CD4-positive, alpha-beta T cell treated with Interleukin-21 for 1 hour (primary cell): ENCODE measurements at regions not wholly inside any gene's neighbourhood (a gene's known extent, or its start where the extent isn't known, plus 50 kb on each side); places are given as distances from the start of the nearest gene placed in this dataset.
"Not testable (repeated sequence)": the region's sequence is repeated elsewhere in the genome, so short reads cannot be mapped to it uniquely, and the experiment has no call there.

Experiments
- DNase-seq: peaks from one replicate; pipeline ENCODE4 v3.0.0-alpha.2; 2020

DNA sequence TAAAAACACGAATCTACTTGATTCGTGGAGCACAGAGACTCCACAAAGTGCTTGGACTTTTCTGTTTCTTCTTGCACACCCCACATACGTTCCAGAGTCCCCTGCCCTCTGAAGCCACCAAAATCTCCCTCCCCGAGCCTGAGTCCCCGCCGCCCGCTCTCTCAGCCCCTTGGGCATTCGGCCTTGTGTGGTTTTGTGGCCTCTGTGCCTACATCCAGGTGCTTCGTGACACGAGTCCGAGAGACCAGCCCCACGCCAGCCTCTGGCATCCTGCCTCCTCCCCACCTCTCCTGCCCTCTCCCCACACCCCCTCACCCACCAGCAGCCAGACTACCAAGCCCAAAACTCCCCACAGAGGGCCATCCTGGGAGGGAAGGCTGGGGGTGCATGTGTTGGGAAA, 87.8 kb upstream of the PPP1R26 start:
- DNase-seq = no peak

DNA sequence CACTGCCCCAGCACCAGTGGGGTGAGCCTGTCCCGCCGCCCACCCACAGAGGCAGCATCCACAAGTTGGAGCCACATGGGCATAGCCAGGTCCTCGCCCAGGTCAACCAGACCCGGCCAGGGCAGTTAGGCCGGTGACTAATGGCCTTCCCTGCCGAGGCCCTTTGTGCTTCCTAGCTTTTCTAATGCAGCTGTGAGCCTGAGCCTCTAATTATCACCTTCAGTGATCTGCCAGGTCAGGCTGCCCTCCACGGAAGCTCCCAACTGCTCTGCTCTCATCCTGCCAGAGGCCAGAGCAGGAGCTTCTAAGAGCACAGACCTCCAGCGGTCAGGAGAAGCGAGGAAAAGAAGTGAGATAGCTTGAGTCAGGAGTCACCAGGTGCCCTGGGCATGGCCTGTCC, 87.1 kb upstream of the PPP1R26 start:
- DNase-seq = no peak

DNA sequence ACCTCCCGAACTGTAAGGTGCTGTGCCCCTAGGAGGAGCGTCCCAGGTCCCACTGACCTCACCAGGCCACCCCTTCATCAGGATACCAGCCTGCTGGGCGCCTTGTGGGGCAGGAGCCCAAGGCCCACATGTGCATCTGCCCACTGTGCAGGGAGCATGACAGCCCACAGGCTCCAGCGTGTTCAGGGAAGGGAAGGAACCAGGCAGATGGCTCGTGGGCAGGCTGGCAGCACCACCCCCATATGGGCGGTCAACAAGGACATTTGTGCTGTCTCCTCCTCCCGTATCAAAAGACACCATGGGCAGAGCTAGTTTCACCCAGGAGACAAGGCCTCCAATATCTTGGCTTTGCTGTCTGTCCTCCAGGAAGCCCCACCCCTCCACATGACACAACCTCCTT, 85.5 kb upstream of the PPP1R26 start:
- DNase-seq = no peak

DNA sequence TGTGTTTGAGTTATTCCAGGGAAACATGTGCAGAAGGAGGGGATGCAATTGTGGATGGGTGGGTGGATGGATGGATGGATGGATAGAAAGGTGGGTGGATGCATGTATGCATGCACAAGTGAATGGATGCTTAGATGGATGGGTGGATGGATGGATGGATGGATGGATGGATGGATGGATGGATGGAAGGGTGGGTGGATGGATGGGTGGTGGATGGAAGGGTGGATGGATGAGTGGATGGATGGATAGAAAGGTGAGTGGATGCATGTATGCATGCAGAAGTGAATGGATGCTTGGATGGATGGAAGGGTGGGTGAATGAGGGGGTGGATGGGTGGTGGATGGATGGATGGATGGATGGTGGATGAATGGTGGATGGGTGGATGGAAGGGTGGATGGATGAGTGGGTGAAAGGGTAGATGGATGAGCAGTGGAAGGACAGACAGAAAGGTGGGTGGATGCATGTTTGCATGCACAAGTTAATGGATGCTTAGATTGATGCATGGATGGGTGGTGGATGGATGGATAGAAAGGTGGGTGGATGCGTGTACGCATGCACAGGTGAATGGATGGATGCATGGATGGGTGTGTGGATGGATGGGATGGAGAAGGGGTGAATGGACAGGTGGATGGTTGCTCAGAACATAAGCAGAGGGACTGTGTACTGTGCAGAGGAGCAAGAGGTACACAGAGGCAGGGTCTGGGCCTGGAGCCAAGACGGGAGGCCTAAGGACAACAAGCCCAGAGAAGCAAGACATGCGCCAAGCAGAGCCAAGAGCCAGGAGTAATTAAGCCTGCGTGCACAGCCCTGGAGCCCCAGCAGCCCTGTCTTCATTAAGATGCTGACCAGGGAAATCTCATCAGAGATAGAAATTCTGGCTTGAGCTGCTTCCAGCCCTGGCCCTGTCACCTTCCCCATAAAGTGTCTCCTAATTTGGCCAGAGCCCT, 84.6 kb upstream of the PPP1R26 start:
- DNase-seq = no peak

DNA sequence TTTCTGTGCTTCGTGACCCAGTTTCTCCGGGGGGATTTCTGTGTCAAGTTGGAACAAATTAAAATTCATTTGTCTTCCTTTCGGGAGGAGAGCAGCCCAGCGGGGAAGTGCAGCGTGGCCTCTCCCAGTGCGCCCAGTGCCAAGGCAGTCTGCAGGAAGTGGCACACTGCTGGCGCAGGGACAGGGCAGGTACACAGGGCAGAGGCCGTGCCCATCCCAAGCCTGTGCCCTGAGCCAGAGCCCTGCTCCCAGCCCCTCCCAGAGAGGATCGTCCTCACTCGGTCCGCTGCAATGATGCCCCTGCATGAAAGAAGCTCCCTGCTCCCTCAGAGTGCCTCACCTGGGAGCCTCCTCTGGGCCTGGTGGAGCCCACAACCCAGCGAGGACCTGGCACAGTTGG, 82.4 kb upstream of the PPP1R26 start:
- DNase-seq = no peak

DNA sequence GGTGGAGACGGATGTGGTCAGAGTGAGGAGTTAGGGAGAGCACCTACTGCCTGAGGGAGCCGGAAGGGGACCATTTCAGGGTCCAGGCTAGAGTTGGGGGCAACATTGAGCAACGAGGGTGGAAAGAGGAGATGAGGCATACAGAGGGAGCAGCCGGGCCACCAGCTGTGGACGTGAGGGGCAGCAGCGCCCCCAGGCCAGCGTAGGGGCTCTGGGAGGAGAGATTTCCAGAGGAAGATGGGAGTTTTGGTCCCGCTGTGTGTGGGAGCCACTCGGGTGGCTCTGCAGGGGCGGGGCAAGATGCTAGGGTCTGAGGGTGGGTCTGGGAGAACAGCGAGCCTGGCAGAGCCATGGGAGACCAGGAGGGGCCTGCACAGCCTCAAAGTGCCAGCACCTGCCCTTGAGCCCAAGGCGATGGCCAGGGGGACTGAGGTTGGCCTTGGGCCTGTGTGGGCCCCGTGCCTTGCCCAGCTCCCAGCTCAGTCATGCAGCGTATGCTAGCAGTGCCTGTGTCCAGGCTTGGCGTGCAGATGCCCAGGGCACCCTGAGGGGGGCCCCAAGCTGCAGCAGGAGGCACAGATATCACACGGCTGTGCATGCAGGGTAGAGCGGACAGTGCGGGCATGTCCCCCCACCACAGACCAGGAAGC, 80.5 kb upstream of the PPP1R26 start:
- DNase-seq = no peak

DNA sequence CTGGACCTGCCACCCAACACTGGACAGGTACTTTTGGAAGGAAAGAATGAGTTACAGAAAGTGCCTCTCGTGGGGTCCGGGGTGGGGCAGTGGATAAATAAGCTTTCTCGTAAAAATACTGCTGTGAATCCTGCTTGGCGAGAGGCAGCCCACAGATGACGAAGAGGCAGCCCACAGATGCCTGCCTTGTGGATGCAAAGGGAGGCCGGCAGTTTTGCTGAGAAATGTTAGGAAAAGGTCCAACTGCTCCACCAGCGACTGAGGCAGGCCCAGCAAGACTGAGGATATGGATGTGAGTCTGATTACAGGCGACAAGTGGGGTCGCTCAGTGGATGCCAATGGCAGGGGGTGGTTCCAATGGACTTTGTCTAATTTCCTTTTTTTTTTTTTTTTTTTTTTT, 79.1 kb upstream of the PPP1R26 start:
- DNase-seq = no peak

DNA sequence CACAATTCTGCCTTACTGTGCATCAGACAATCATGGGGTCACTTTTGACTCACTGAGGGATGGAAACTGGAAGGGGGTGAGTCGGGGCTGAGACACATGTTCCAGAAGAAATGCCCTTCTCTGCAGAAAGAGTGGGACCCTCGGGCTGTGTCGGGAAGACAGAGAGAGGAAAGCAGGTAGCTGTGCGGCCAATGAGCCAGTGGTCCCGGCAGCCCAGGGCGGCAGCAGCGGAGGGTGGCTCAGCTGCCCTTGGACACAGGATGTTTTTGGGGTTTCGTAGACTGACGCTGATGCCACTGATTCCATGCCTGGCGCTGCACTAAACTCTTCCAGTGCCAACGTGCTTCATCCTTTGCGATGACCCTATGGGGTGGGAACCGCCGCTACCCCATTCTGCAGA, 78.4 kb upstream of the PPP1R26 start:
- DNase-seq = no peak

DNA sequence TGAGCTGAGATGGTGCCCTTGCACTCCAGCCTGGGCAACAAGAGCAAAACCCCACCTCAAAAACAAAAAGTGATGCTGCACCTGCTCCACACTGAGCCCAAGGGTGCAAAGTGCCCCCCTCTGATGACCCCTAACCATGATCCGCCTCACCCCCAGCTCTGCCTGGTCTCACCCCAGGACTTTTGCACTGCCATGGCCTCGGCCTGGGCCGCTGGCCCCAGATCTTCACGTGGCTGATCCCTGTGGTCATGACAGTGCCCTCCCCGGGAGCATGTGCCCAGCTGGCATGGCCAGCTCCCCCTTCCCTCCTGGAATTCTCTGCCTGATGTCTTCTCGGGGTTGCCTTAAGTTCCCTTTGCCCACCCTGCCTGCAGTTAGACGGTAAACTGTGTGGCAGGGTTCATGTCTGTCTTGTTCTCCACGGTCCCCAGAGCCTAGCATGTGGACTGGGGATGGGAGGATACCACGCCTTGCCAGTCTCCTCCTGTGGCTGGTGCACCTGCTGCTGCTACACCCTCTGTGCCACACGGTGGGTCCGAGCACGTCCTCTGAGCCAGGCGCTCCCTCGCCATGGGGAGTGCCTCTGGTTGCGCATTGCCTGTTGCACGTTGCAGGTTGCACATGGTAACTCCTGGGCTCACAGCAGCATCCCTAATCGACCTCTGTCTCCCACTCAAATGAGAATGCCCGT, 77.4 kb upstream of the PPP1R26 start:
- no peak for DNase-seq

DNA sequence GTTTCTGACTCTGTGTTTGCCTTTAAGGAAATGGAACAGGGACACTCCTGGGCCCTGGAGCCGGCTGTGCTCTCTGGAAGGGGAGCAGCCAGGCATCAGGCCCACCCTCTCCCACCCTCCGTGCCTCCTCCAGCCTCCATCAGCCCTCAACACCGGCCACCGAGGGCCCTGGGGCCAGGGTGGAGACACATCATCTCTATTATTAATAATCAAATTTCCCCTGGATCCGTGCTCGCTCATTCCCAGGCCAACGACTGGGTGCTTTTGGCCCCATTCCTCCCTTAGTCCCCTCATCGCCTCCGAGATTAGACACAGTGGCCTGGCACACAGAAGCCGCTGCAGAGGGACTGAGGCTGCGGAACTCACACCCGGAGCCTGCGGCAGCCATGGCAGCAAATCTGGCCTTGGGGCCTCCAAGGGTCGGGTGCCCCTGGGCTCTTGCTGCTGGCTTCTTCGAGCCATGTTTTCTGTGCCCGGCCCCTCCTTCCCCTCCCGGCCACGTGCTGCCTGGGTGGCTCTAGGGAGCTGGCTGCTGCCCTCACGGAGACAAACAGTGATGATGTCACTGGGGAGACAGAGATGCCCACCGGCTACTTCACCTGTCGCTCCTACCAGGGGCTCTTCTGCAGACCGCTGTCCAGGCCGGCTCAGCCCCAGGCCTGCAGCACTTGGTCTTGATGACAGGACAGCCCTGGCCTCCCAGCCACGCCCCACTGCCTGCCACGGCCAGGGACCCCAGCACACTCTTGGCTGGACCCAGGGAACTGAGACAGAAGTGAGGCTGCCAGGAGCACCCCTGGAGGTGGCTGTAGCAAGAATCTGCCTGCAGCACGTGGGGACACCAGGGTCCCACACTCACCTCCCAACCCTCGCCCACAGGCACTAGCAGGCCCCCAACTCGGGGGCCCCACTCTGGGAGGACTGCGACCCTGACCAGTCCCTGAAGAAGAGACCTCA, 76.6 kb upstream of the PPP1R26 start:
- no peak for DNase-seq

DNA sequence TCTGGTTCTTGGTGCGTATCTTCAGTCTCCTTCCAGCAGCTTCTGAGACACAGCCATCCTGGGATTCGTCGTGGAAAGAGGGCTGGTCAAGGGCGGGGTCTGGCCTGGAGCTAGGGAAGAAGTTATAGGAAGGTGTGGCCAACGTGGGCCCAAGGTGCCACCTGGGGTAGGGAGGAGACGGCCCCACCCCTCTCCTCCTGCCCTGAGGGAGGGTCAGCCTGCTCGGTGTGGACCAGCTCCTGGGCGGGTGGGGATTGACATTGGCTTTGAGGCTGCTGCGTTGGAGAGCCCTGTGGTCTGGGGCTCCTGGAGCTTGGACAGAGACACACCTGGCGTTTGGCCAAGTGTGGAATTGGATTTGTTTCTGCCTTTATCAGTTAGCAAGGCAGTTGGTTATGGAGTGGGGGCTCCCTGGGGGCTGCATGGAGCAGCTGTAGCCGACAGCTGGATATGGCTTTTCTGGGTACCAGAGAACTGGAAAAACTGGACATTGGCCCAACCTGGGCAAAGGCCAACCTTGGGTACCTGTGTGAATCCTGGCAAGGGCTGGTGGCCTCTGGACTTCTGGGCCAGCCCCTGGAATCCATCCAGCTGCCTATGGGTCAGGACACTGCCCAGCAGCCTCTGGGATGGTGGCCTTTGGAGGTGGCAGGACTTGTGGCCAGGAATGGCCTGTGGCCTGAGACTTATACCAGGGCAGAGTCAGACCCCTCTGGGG, 75.7 kb upstream of the PPP1R26 start:
- DNase-seq = no peak

DNA sequence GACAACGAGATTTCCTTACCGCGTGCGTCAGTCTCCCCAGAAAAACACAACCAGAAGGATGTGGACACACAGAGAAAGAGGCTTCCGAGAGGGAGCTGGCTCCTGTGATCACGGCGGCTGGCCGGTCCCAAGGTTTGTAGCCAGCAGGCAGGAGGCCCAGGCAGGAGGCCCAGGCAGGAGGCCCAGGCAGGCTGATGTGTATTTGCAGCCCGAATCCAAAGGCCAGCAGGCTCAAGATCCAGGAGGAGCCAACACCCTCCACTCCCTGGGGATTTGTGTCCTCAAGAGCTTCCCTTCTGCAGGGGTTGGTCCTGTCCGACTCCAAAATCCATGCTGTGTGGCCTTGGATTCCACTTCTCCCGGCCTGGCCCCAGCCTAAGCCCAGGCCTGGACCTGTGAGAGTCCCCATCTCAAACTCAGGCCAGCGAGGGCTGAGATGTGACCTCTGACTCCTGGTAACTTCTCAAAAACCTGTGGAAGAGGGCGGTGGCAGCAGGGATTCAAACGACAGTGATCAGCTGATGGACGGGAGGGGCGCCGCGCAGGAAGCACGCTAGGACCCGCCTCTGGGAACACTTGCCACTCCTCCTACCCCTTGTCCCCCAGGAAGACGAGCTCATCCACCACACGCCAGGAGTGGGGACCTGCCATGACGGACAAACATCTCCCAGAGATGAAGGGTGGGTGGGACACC, 75.0 kb upstream of the PPP1R26 start:
- DNase-seq = no peak

DNA sequence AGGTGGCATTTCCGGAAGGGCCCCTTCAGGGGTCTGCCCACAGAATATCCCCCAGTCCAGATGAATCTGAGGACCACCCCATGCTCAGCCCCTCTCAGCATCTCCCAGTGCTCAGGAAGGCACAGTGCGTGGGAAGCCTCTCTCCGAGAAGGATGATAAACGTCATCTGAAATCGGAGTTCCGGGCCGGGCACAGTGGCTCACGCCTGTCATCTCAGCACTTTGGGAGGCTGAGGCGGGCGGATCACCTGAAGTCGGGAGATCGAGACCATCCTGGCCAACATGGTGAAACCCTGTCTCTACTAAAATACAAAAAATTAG, 74.5 kb upstream of the PPP1R26 start:
- DNase-seq = not testable (repeated sequence)

DNA sequence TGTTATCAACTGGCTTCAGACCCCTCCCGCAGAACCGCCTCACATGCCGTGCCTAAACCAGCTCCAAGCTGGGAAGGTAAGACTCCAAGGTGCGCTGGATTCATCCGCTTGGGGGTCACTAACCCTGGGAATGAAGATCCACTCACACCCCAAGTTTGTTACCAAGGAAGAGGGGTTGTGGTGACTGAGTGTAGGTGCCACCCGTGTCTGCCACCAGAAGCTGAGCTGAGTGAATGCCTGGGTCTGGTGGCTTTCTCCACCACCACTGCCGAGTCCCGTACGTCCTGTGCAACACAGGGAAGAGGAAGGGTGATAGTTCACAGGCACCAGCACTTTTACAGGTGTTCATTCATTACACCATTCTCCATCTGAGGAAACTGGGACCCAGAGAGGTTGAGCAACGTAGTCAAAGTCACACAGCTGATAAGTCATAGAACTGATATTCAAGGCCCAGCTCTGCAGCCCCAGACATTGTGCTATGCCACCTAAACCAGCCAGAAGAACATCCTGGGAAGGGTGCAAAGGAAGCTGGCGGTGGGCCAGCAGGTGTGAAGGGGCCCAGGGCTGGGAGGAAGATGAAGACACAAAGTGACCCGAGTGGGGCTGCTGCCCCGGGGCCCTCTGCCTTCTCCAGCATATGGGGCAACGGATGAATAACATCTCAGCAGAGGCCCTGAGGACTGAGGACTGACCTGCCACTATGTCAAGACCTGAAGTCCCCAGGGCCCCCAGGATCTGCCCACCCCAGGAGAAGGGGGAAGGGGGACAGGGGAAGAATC, 70.9 kb upstream of the PPP1R26 start:
- no peak for DNase-seq

DNA sequence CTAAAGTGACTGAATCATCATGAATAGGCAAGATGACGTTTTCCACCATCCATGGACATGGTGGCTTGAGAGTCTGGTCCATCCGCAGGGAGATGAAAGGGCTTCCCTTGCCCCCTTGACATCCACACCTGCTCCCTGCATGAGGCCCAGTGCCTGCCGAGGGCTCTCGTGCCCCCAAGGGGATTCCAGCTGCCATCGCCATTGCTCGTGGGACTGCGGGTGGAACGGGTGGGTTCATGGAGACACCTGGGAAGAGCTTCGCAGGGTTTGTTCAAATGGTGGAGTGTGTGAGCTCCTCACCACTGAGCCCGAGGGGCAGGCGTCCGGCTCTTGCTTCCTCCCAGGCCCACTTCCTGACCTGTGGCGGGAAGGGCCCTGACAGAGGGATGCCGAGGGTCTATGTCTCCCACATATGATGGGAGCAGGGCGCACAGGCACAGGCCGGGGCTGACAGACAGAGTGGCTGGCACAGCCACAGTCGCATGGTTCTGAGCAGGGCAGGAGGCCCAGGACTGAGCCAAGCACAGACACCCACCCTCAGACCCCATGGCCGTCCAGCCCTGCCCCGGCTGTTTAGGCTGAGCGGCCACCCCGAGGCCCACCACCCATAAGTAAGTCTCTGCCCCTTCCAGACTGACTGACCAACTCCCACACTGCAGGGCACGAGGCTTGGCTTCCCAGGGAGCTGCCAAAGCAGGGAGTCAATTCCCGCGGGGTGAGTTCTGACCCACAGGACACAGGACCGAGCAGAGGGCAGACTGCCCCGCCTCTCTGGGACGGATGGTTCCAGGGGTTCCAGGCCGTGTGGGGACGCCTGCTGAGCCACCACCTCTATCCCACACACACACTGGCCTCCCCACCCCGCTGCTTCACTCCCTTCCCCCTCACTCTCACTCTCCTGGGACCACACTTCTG, 70.0 kb upstream of the PPP1R26 start:
- DNase-seq = no peak

DNA sequence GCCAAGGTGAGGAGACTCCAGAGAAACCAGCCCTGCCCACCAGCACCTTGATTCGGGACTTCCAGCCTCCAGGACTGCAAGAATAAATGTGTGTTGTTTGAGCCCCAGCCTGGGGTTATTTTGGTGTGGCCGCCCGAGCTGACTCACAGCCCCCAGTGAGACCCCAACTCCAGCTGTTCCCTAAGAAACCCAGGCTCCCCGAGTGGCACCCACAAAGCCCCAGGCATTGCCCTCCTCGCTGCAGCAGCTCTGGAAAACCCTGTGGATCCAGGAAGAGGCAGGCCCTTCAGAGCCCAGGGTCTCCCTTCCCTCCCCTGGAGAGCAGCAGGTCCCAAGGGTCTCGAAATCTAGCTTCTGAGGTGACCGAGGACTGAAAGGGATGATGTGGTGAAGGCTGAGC, 69.2 kb upstream of the PPP1R26 start:
- DNase-seq = no peak

DNA sequence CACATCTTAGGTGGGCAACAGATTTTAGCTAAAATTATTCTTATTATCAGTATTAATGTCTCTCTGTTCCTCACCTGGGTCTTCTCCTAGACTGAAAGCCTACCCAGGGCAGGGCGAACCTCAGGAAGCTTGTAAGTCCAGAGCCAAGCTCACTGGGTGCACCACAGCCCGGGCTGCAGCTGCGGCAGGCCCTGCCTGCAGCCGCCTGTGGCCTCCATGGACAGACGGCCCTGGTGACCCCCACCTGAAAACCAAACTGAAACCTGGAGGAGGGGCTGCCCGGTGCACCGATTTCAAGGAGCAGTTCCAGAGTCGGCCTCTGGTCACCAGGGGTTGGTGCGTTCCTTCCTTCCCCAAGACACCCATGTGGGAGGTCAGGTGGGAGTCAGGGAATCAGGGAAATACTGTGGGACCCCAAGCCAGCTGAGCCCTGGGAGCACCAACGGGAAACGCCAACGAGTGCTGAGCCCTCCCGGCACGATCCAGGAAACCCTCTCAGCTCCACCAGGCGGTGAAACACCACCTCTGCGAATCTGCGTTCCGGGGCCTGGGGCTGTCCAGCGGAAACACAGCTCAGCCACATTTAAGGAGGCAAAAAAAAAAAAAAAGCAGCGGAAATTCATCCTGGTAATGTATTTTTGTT, 68.6 kb upstream of the PPP1R26 start:
- no peak for DNase-seq

DNA sequence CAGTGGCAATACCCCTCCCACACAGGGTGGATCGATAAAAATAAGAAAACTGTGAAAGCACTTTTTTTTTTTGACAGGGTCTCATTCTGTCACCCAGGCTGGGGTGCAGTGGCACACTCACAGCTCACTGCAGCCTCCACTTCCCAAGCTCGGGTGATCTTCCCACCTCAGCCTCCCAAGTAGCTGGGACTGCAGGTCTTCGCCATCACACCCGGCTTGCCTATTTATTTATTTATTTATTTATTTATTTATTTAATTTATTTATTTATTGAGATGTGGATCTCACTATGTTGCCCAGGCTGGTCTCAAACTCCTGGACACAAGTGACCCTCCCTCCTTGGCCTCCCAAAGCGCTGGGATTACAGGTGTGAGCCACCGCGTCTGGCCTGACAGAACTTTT, 68.0 kb upstream of the PPP1R26 start:
- DNase-seq = not testable (repeated sequence)
